ENCODE measurements at regions not wholly inside any gene's neighbourhood (a gene's known extent, or its start where the extent isn't known, plus 50 kb on each side); places are given as distances from the start of the nearest gene placed in this dataset.

GRCh38 chr13:80605011-80605410, 264.1 kb upstream of the SPRY2 start:
- H3K9ac ChIP-seq (ENCODE audit: low read depth in 1 of 3, low read length in 3 of 3) = no peak overlapping the region
- no peaks in the 10 kb centered on the region for H3K9me3 ChIP-seq (ENCODE audit: control insufficient read depth in 3 of 3, low read length in 3 of 3)
- no peaks in the 10 kb centered on the region for H3K4me1 ChIP-seq (ENCODE audit: control insufficient read depth in 3 of 3, insufficient read depth in 3 of 3, low read length in 3 of 3)
- no peaks in the 10 kb centered on the region for H3K36me3 ChIP-seq (ENCODE audit: control insufficient read depth in 3 of 3, insufficient read depth in 3 of 3, low read length in 3 of 3)
- no peak overlapping the region for H3K27ac ChIP-seq (ENCODE audit: low read depth, low read length)
- no peaks in the 10 kb centered on the region for H3K27me3 ChIP-seq (ENCODE audit: control insufficient read depth in 3 of 3, insufficient read depth in 3 of 3, low read length in 3 of 3)
- H3K4me3 ChIP-seq (ENCODE audit: low read length in 3 of 3) = no peak overlapping the region

- Histone ChIP-seq H3K9ac (ENCODE audit: low read depth in 1 of 3, low read length in 3 of 3) (no peak overlapping the region), H3K4me3 (ENCODE audit: low read length in 3 of 3) (no peak overlapping the region), H3K36me3 (ENCODE audit: control insufficient read depth in 3 of 3, insufficient read depth in 3 of 3, low read length in 3 of 3) (no peaks in the 10 kb centered on the region), H3K4me1 (ENCODE audit: control insufficient read depth in 3 of 3, insufficient read depth in 3 of 3, low read length in 3 of 3) (no peaks in the 10 kb centered on the region), H3K27me3 (ENCODE audit: control insufficient read depth in 3 of 3, insufficient read depth in 3 of 3, low read length in 3 of 3) (no peaks in the 10 kb centered on the region), H3K9me3 (ENCODE audit: control insufficient read depth in 3 of 3, low read length in 3 of 3) (no peaks in the 10 kb centered on the region), H3K27ac (ENCODE audit: low read depth, low read length) (no peak overlapping the region)
These were observed 263.2 kb upstream of the SPRY2 start for GRCh38 chr13:80604098-80604497.

GRCh38 chr13:80603351-80603750, 262.4 kb upstream of the SPRY2 start:
- Histone ChIP-seq H3K27me3 (ENCODE audit: control insufficient read depth in 3 of 3, insufficient read depth in 3 of 3, low read length in 3 of 3) (no peaks in the 10 kb centered on the region), H3K9me3 (ENCODE audit: control insufficient read depth in 3 of 3, low read length in 3 of 3) (no peaks in the 10 kb centered on the region), H3K9ac (ENCODE audit: low read depth in 1 of 3, low read length in 3 of 3) (no peak overlapping the region), H3K4me1 (ENCODE audit: control insufficient read depth in 3 of 3, insufficient read depth in 3 of 3, low read length in 3 of 3) (no peaks in the 10 kb centered on the region), H3K36me3 (ENCODE audit: control insufficient read depth in 3 of 3, insufficient read depth in 3 of 3, low read length in 3 of 3) (no peaks in the 10 kb centered on the region), H3K4me3 (ENCODE audit: low read length in 3 of 3) (no peak overlapping the region), H3K27ac (ENCODE audit: low read depth, low read length) (no peak overlapping the region)

GRCh38 chr13:80599765-80600164, 258.8 kb upstream of the SPRY2 start:
- Histone ChIP-seq H3K27me3 (ENCODE audit: control insufficient read depth in 3 of 3, insufficient read depth in 3 of 3, low read length in 3 of 3) (no peaks in the 10 kb centered on the region), H3K27ac (ENCODE audit: low read depth, low read length) (no peak overlapping the region)

GRCh38 chr13:80598189-80598588, 257.3 kb upstream of the SPRY2 start:
- H3K27me3 ChIP-seq (ENCODE audit: control insufficient read depth in 3 of 3, insufficient read depth in 3 of 3, low read length in 3 of 3) = no peaks in the 10 kb centered on the region
- H3K36me3 ChIP-seq (ENCODE audit: control insufficient read depth in 3 of 3, insufficient read depth in 3 of 3, low read length in 3 of 3) = no peaks in the 10 kb centered on the region
- no peak overlapping the region for H3K4me3 ChIP-seq (ENCODE audit: low read length in 3 of 3)
- no peak overlapping the region for H3K9ac ChIP-seq (ENCODE audit: low read depth in 1 of 3, low read length in 3 of 3)
- no peak overlapping the region for H3K27ac ChIP-seq (ENCODE audit: low read depth, low read length)
- no peaks in the 10 kb centered on the region for H3K4me1 ChIP-seq (ENCODE audit: control insufficient read depth in 3 of 3, insufficient read depth in 3 of 3, low read length in 3 of 3)
- H3K9me3 ChIP-seq (ENCODE audit: control insufficient read depth in 3 of 3, low read length in 3 of 3) = no peaks in the 10 kb centered on the region

More at GRCh38 chr13:80599765-80600164, 258.8 kb upstream of the SPRY2 start:
- no peak overlapping the region for H3K4me3 ChIP-seq (ENCODE audit: low read length in 3 of 3)
- no peaks in the 10 kb centered on the region for H3K36me3 ChIP-seq (ENCODE audit: control insufficient read depth in 3 of 3, insufficient read depth in 3 of 3, low read length in 3 of 3)
- no peak overlapping the region for H3K9ac ChIP-seq (ENCODE audit: low read depth in 1 of 3, low read length in 3 of 3)
- H3K4me1 ChIP-seq (ENCODE audit: control insufficient read depth in 3 of 3, insufficient read depth in 3 of 3, low read length in 3 of 3) = no peaks in the 10 kb centered on the region
- H3K9me3 ChIP-seq (ENCODE audit: control insufficient read depth in 3 of 3, low read length in 3 of 3) = no peaks in the 10 kb centered on the region

GRCh38 chr13:80591976-80592740, 251.2 kb upstream of the SPRY2 start:
- Histone ChIP-seq H3K9me3 (ENCODE audit: control insufficient read depth in 3 of 3, low read length in 3 of 3) (no peaks in the 10 kb centered on the region), H3K27ac (ENCODE audit: low read depth, low read length) (no peak overlapping the region), H3K4me3 (ENCODE audit: low read length in 3 of 3) (no peak overlapping the region), H3K27me3 (ENCODE audit: control insufficient read depth in 3 of 3, insufficient read depth in 3 of 3, low read length in 3 of 3) (no peaks in the 10 kb centered on the region), H3K9ac (ENCODE audit: low read depth in 1 of 3, low read length in 3 of 3) (no peak overlapping the region), H3K36me3 (ENCODE audit: control insufficient read depth in 3 of 3, insufficient read depth in 3 of 3, low read length in 3 of 3) (no peaks in the 10 kb centered on the region), H3K4me1 (ENCODE audit: control insufficient read depth in 3 of 3, insufficient read depth in 3 of 3, low read length in 3 of 3) (no peaks in the 10 kb centered on the region)

GRCh38 chr13:80590551-80590950, 249.6 kb upstream of the SPRY2 start:
- Histone ChIP-seq H3K27ac (ENCODE audit: low read depth, low read length) (no peak overlapping the region), H3K36me3 (ENCODE audit: control insufficient read depth in 3 of 3, insufficient read depth in 3 of 3, low read length in 3 of 3) (no peaks in the 10 kb centered on the region), H3K4me3 (ENCODE audit: low read length in 3 of 3) (no peak overlapping the region), H3K9me3 (ENCODE audit: control insufficient read depth in 3 of 3, low read length in 3 of 3) (no peaks in the 10 kb centered on the region), H3K9ac (ENCODE audit: low read depth in 1 of 3, low read length in 3 of 3) (no peak overlapping the region), H3K4me1 (ENCODE audit: control insufficient read depth in 3 of 3, insufficient read depth in 3 of 3, low read length in 3 of 3) (no peaks in the 10 kb centered on the region), H3K27me3 (ENCODE audit: control insufficient read depth in 3 of 3, insufficient read depth in 3 of 3, low read length in 3 of 3) (no peaks in the 10 kb centered on the region)

GRCh38 chr13:80586356-80586755, 245.4 kb upstream of the SPRY2 start:
- Histone ChIP-seq H3K36me3 (ENCODE audit: control insufficient read depth in 3 of 3, insufficient read depth in 3 of 3, low read length in 3 of 3) (no peaks in the 10 kb centered on the region), H3K27ac (ENCODE audit: low read depth, low read length) (no peak overlapping the region), H3K4me3 (ENCODE audit: low read length in 3 of 3) (no peak overlapping the region), H3K27me3 (ENCODE audit: control insufficient read depth in 3 of 3, insufficient read depth in 3 of 3, low read length in 3 of 3) (no peaks in the 10 kb centered on the region), H3K9ac (ENCODE audit: low read depth in 1 of 3, low read length in 3 of 3) (no peak overlapping the region), H3K9me3 (ENCODE audit: control insufficient read depth in 3 of 3, low read length in 3 of 3) (no peaks in the 10 kb centered on the region), H3K4me1 (ENCODE audit: control insufficient read depth in 3 of 3, insufficient read depth in 3 of 3, low read length in 3 of 3) (no peaks in the 10 kb centered on the region)

- Histone ChIP-seq H3K9ac (ENCODE audit: low read depth in 1 of 3, low read length in 3 of 3) (no peak overlapping the region), H3K4me1 (ENCODE audit: control insufficient read depth in 3 of 3, insufficient read depth in 3 of 3, low read length in 3 of 3) (no peaks in the 10 kb centered on the region), H3K27me3 (ENCODE audit: control insufficient read depth in 3 of 3, insufficient read depth in 3 of 3, low read length in 3 of 3) (no peaks in the 10 kb centered on the region), H3K27ac (ENCODE audit: low read depth, low read length) (no peak overlapping the region), H3K9me3 (ENCODE audit: control insufficient read depth in 3 of 3, low read length in 3 of 3) (no peaks in the 10 kb centered on the region), H3K36me3 (ENCODE audit: control insufficient read depth in 3 of 3, insufficient read depth in 3 of 3, low read length in 3 of 3) (no peaks in the 10 kb centered on the region), H3K4me3 (ENCODE audit: low read length in 3 of 3) (no peak overlapping the region)
These were observed 244.6 kb upstream of the SPRY2 start for GRCh38 chr13:80585531-80585930.

GRCh38 chr13:80584785-80585184, 243.9 kb upstream of the SPRY2 start:
- H3K27ac ChIP-seq (ENCODE audit: low read depth, low read length) = no peak overlapping the region

More at GRCh38 chr13:80584785-80585184, 243.9 kb upstream of the SPRY2 start:
- no peaks in the 10 kb centered on the region for H3K36me3 ChIP-seq (ENCODE audit: control insufficient read depth in 3 of 3, insufficient read depth in 3 of 3, low read length in 3 of 3)
- H3K4me1 ChIP-seq (ENCODE audit: control insufficient read depth in 3 of 3, insufficient read depth in 3 of 3, low read length in 3 of 3) = no peaks in the 10 kb centered on the region
- H3K27me3 ChIP-seq (ENCODE audit: control insufficient read depth in 3 of 3, insufficient read depth in 3 of 3, low read length in 3 of 3) = no peaks in the 10 kb centered on the region
- no peaks in the 10 kb centered on the region for H3K9me3 ChIP-seq (ENCODE audit: control insufficient read depth in 3 of 3, low read length in 3 of 3)
- H3K4me3 ChIP-seq (ENCODE audit: low read length in 3 of 3) = no peak overlapping the region
- H3K9ac ChIP-seq (ENCODE audit: low read depth in 1 of 3, low read length in 3 of 3) = no peak overlapping the region
